H9 (cell line): ENCODE measurements at regions not wholly inside any gene's neighbourhood (a gene's known extent, or its start where the extent isn't known, plus 50 kb on each side); places are given as distances from the start of the nearest gene placed in this dataset.

ENCODE experiments used
- DNase-seq: peaks from one replicate; pipeline ENCODE4 v3.0.0-alpha.2; 2017
- H2AFZ ChIP-seq: one replicate; pipeline ENCODE4 v1.6.1; 2013; ENCODE audit warnings: mild to moderate bottlenecking, low read length, control low read depth, moderate library complexity
- H2AK5ac ChIP-seq: 2 replicates; pipeline ENCODE4 v1.6.1; 2013; ENCODE audit warnings: low read length, control low read depth, mixed read lengths; ENCODE audit not compliant: insufficient read length
- H2BK120ac ChIP-seq: one replicate; pipeline ENCODE4 v1.6.1; 2013; ENCODE audit warnings: low read depth, mild to moderate bottlenecking, low read length, control low read depth, inconsistent platforms; ENCODE audit not compliant: poor library complexity, severe bottlenecking
- H2BK12ac ChIP-seq: 2 replicates; pipeline ENCODE4 v1.6.1; 2013; ENCODE audit warnings: low read length, control low read depth, mixed read lengths, low read depth; ENCODE audit not compliant: insufficient read length
- H2BK15ac ChIP-seq: 2 replicates; pipeline ENCODE4 v1.6.1; 2013; ENCODE audit warnings: low read depth, low read length, control low read depth
- H2BK20ac ChIP-seq: one replicate; pipeline ENCODE4 v1.6.1; 2013; ENCODE audit warnings: low read depth, mild to moderate bottlenecking, low read length, control low read depth, inconsistent platforms; ENCODE audit not compliant: poor library complexity, severe bottlenecking
- H2BK5ac ChIP-seq: 2 replicates; pipeline ENCODE4 v1.6.1; 2013; ENCODE audit warnings: low read length, control low read depth, mixed read lengths; ENCODE audit not compliant: insufficient read length
- H3K14ac ChIP-seq: 2 replicates; pipeline ENCODE4 v1.6.1; 2013; ENCODE audit warnings: low read length, control low read depth; ENCODE audit not compliant: insufficient read depth
- H3K18ac ChIP-seq: 2 replicates; pipeline ENCODE4 v1.6.1; 2013; ENCODE audit warnings: low read depth, mild to moderate bottlenecking, mixed read lengths, low read length, control low read depth; ENCODE audit not compliant: insufficient read length
- H3K23ac ChIP-seq: 2 replicates; pipeline ENCODE4 v1.6.1; 2013; ENCODE audit warnings: low read length, control low read depth, mixed read lengths, low read depth; ENCODE audit not compliant: insufficient read length
- H3K23me2 ChIP-seq: 2 replicates; pipeline ENCODE4 v1.6.1; 2013; ENCODE audit warnings: low read depth, mild to moderate bottlenecking, mixed read lengths, low read length, control low read depth; ENCODE audit not compliant: insufficient read length, poor library complexity, severe bottlenecking
- H3K27ac ChIP-seq: 2 replicates; pipeline ENCODE4 v1.5.1; 2013; ENCODE audit warnings: low read length, control low read depth, mixed read lengths, low read depth; ENCODE audit not compliant: insufficient read length
- H3K27me3 ChIP-seq: 2 replicates; pipeline ENCODE4 v1.6.1; 2013; ENCODE audit warnings: low read length, control low read depth, inconsistent platforms; ENCODE audit not compliant: insufficient read depth
- H3K4ac ChIP-seq: 2 replicates; pipeline ENCODE4 v1.6.1; 2013; ENCODE audit warnings: low read depth, mild to moderate bottlenecking, control low read depth, inconsistent platforms, low read length, moderate library complexity
- H3K4me1 ChIP-seq: 2 replicates; pipeline ENCODE4 v1.6.1; 2013; ENCODE audit warnings: low read length, control low read depth, inconsistent platforms; ENCODE audit not compliant: insufficient read depth
- H3K4me2 ChIP-seq: 2 replicates; pipeline ENCODE4 v1.6.1; 2013; ENCODE audit warnings: low read length, control low read depth, mixed read lengths; ENCODE audit not compliant: insufficient read length, insufficient read depth
- H3K56ac ChIP-seq: 2 replicates; pipeline ENCODE4 v1.6.1; 2013; ENCODE audit warnings: low read depth, mild to moderate bottlenecking, mixed read lengths, low read length, control low read depth; ENCODE audit not compliant: insufficient read length
- H3K79me1 ChIP-seq: 2 replicates; pipeline ENCODE4 v1.6.1; 2013; ENCODE audit warnings: low read depth, mild to moderate bottlenecking, moderate library complexity, low read length, control low read depth, inconsistent platforms; ENCODE audit not compliant: insufficient read depth, poor library complexity, severe bottlenecking
- H3K79me2 ChIP-seq: 2 replicates; pipeline ENCODE4 v1.6.1; 2013; ENCODE audit warnings: low read length, control low read depth, inconsistent platforms; ENCODE audit not compliant: insufficient read depth
- H3K9ac ChIP-seq: 2 replicates; pipeline ENCODE4 v1.6.1; 2013; ENCODE audit warnings: low read length, control low read depth, mixed read lengths; ENCODE audit not compliant: insufficient read length; ENCODE audit errors: extremely low read depth
- H3K9me3 ChIP-seq: one replicate; pipeline ENCODE4 v1.6.1; 2013; ENCODE audit warnings: low read depth, low read length, inconsistent platforms; ENCODE audit not compliant: control insufficient read depth
- H3T11ph ChIP-seq: one replicate; pipeline ENCODE4 v1.6.1; 2013; ENCODE audit warnings: mild to moderate bottlenecking, low read length, control low read depth, inconsistent platforms
- H4K20me1 ChIP-seq: one replicate; pipeline ENCODE4 v1.6.1; 2013; ENCODE audit not compliant: control insufficient read depth, insufficient read length, insufficient read depth
- H4K5ac ChIP-seq: 2 replicates; pipeline ENCODE4 v1.6.1; 2013; ENCODE audit warnings: low read depth, mild to moderate bottlenecking, mixed read lengths, low read length, control low read depth; ENCODE audit not compliant: insufficient read length
- H4K8ac ChIP-seq: replicated peaks from 2 replicates; pipeline ENCODE4 v1.6.1; 2013; ENCODE audit warnings: low read length, control low read depth, mixed read lengths, low read depth; ENCODE audit not compliant: insufficient read length
- H4K91ac ChIP-seq: 2 replicates; pipeline ENCODE4 v1.6.1; 2013; ENCODE audit warnings: low read depth, mild to moderate bottlenecking, moderate library complexity, mixed read lengths, low read length, control low read depth; ENCODE audit not compliant: insufficient read length
- H3K27ac Mint-ChIP-seq, 3 experiments: 2 replicates in 2 of 3; 3 replicates in 1 of 3; pipeline ENCODE4 v1.8.0; 2020 to 2021; ENCODE audit warnings: mixed read lengths in 3 of 3, mild to moderate bottlenecking in 1 of 3, moderate library complexity in 1 of 3
- H3K27me3 Mint-ChIP-seq: 2 replicates; pipeline ENCODE4 v1.8.0; 2021; ENCODE audit warnings: low read depth, mild to moderate bottlenecking, moderate library complexity, mixed read lengths
- H3K36me3 Mint-ChIP-seq, 3 experiments: 2 replicates in 2 of 3; 3 replicates in 1 of 3; pipeline ENCODE4 v1.8.0; 2020 to 2021; ENCODE audit warnings: low read depth in 3 of 3, mixed read lengths in 3 of 3; ENCODE audit not compliant: insufficient read depth in 1 of 3
- H3K4me1 Mint-ChIP-seq, 2 experiments: 2 replicates each; pipeline ENCODE4 v1.8.0; 2020; ENCODE audit warnings: mixed read lengths in 2 of 2
- H3K4me3 Mint-ChIP-seq, 2 experiments: 2 replicates in 1 of 2; 3 replicates in 1 of 2; pipeline ENCODE4 v1.8.0; 2020 to 2021; ENCODE audit warnings: mild to moderate bottlenecking in 2 of 2, mixed read lengths in 2 of 2, moderate library complexity in 1 of 2
- H3K9me3 Mint-ChIP-seq, 2 experiments: 2 replicates in 1 of 2; 3 replicates in 1 of 2; pipeline ENCODE4 v1.8.0; 2020; ENCODE audit warnings: mild to moderate bottlenecking in 2 of 2, mixed read lengths in 2 of 2, moderate library complexity in 1 of 2
- CTCF ChIP-seq: fragments of 200-600 bp; sonication (generic); conservative IDR thresholded peaks from 3 replicates; pipeline ENCODE4 v1.8.0; 2021; ENCODE audit warnings: antibody characterized with exemption, mild to moderate bottlenecking
- WGBS: extraction: QIAGEN DNeasy Blood & Tissue Kit; methylation state at CpG from one replicate; pipeline ENCODE4 v1.1.7; 2013; ENCODE audit warnings: missing lambda C conversion rate, low lambda C conversion rate, mixed read lengths; ENCODE audit not compliant: insufficient read length; ENCODE audit errors: extremely low coverage; 5-methylcytosine and 5-hydroxymethylcytosine counted together

DNA sequence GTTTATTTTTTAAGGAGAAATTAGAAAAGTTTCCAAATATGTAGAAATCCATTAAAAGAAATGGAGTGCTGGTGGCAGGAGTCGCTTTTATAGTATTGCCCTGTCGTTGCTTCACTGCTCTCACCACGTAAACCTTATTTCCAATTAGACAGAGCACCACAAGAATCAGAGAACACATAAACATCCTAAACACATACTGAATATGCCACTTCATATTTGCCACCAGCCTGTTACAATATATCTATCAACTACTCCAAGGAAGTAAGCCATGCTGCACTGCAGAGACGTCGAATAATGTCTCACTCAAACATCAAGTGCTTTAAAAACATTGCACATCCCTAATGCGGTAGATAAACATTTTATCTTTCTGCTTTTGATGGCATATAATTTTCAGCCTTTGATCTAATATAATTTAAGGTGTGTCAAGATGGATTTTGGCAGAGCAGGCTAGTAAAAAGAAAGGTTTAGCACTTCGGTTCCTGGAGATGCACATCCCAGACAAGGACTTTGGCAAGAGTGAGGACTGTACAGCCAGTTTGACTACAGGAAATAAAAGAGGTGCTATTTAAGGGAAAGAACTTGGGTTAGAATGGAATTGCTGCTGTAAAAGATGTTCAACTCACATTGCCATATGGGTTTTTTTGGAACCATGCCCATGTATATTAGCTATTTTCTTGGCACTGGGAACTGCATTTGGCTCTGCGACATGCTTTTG is 932.3 kb downstream of the EFNB2 start:
- Histone ChIP-seq H3T11ph (no peak overlapping the region), H4K5ac (no peak overlapping the region), H2BK20ac (no peak overlapping the region), H3K56ac (no peak overlapping the region), H2AFZ (no peak overlapping the region), H3K4ac (no peak overlapping the region), H2BK5ac (no peak overlapping the region), H3K27ac (no peak overlapping the region), H4K91ac (no peak overlapping the region), H4K8ac (no peak overlapping the region), H4K20me1 (no peaks in the 10 kb centered on the region), H3K27me3 (no peaks in the 10 kb centered on the region), H3K79me1 (no peaks in the 10 kb centered on the region), H2AK5ac (no peak overlapping the region), H3K14ac (no peak overlapping the region), H2BK12ac (no peak overlapping the region), H3K4me1 (no peaks in the 10 kb centered on the region), H3K4me2 (no peak overlapping the region), H3K18ac (no peak overlapping the region), H3K23me2 (no peaks in the 10 kb centered on the region), H2BK15ac (no peak overlapping the region), H3K23ac (no peak overlapping the region), H2BK120ac (no peak overlapping the region), H3K79me2 (no peaks in the 10 kb centered on the region), H3K9me3 (no peaks in the 10 kb centered on the region), H3K9ac (no peak overlapping the region)
- no peaks in the 10 kb centered on the region for H3K9me3 Mint-ChIP-seq
- no peaks in the 10 kb centered on the region for H3K4me1 Mint-ChIP-seq
- no peak for TF ChIP-seq CTCF
- H3K27ac Mint-ChIP-seq, result no peak overlapping the region
- H3K4me3 Mint-ChIP-seq, result no peak overlapping the region
- no peaks in the 10 kb centered on the region for H3K36me3 Mint-ChIP-seq
- no peaks in the 10 kb centered on the region for H3K27me3 Mint-ChIP-seq
- no CpG with 5 or more reads among the region's 8 CpGs for WGBS
- DNase-seq, result no peak
